Transverse colon (tissue), 4 donors: ENCODE measurements at regions not wholly inside any gene's neighbourhood (a gene's known extent, or its start where the extent isn't known, plus 50 kb on each side); places are given as distances from the start of the nearest gene placed in this dataset.

Experiments
- EP300 ChIP-seq: sonication (generic); formaldehyde crosslinking; IDR thresholded peaks from one replicate; pipeline ENCODE4 v1.6.1; 2017; ENCODE audit warnings: antibody characterized with exemption, low read depth
- POLR2A ChIP-seq: fragments of 450-650 bp; IDR thresholded peaks from one replicate; pipeline ENCODE4 v1.6.1; 2016; ENCODE audit warnings: antibody characterized with exemption, mild to moderate bottlenecking, moderate library complexity
- POLR2AphosphoS5 ChIP-seq, 3 donors: sonication (generic); formaldehyde crosslinking; IDR thresholded peaks; one replicate each; pipeline ENCODE4 v1.6.1; 2016; ENCODE audit warnings: antibody characterized with exemption in 3 of 3
- TF ChIP-seq, protein P1 (sequence below), 5 experiments: fragments of 200-600 bp in 3 of 5; fragments of 450-650 bp in 2 of 5; sonication (generic) in 3 of 5; IDR thresholded peaks; 1 replicate in 2 of 5; 2 replicates in 3 of 5; pipeline ENCODE4 v1.5.1; 2016 to 2017; ENCODE audit warnings: antibody characterized with exemption in 5 of 5, inconsistent platforms in 3 of 5, mild to moderate bottlenecking in 2 of 5, moderate library complexity in 1 of 5

DNA sequence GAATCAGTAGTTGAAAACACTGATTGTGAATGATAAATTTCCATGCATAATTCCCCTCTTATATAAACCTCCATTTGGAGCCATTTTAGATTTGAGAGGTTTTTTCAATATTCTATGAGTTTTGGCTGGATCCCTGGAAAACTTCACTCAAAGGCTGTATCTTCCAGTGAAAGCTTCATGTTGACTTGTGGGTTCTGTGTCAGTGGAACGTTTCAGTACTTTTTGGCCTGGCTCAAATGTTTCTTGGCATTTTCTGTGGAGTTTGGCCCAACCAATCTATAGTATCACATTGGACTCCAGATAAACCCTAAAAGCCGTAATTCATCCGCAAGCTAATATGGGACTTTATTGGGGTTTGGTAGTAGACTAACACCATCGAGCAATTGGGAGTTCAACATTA, 172.6 kb upstream of the PRPS1L1 start:
- TF ChIP-seq POLR2AphosphoS5 (IDR thresholded peaks at IDR 0.05) (no peak), POLR2A (no peak), EP300 (no peak)
- TF ChIP-seq, protein P1, sequence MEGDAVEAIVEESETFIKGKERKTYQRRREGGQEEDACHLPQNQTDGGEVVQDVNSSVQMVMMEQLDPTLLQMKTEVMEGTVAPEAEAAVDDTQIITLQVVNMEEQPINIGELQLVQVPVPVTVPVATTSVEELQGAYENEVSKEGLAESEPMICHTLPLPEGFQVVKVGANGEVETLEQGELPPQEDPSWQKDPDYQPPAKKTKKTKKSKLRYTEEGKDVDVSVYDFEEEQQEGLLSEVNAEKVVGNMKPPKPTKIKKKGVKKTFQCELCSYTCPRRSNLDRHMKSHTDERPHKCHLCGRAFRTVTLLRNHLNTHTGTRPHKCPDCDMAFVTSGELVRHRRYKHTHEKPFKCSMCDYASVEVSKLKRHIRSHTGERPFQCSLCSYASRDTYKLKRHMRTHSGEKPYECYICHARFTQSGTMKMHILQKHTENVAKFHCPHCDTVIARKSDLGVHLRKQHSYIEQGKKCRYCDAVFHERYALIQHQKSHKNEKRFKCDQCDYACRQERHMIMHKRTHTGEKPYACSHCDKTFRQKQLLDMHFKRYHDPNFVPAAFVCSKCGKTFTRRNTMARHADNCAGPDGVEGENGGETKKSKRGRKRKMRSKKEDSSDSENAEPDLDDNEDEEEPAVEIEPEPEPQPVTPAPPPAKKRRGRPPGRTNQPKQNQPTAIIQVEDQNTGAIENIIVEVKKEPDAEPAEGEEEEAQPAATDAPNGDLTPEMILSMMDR (IDR thresholded peaks at IDR 0.05) = no peak
